ENCODE measurements at regions not wholly inside any gene's neighbourhood (a gene's known extent, or its start where the extent isn't known, plus 50 kb on each side); places are given as distances from the start of the nearest gene placed in this dataset.
A peak's percentile ranks its signal among the peaks of the same experiment; 100 is the strongest.

- no peaks in the 10 kb centered on the region for H3K4me1 ChIP-seq
- DNase-seq, result no peak
- TF ChIP-seq, protein P1, sequence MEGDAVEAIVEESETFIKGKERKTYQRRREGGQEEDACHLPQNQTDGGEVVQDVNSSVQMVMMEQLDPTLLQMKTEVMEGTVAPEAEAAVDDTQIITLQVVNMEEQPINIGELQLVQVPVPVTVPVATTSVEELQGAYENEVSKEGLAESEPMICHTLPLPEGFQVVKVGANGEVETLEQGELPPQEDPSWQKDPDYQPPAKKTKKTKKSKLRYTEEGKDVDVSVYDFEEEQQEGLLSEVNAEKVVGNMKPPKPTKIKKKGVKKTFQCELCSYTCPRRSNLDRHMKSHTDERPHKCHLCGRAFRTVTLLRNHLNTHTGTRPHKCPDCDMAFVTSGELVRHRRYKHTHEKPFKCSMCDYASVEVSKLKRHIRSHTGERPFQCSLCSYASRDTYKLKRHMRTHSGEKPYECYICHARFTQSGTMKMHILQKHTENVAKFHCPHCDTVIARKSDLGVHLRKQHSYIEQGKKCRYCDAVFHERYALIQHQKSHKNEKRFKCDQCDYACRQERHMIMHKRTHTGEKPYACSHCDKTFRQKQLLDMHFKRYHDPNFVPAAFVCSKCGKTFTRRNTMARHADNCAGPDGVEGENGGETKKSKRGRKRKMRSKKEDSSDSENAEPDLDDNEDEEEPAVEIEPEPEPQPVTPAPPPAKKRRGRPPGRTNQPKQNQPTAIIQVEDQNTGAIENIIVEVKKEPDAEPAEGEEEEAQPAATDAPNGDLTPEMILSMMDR (IDR thresholded peaks at IDR 0.05), result no peak
- TF ChIP-seq POLR2A (IDR thresholded peaks at IDR 0.05), result no peak
- no peaks in the 10 kb centered on the region for H3K9me3 ChIP-seq
- no peak overlapping the region for H3K4me3 ChIP-seq
- no peaks in the 10 kb centered on the region for H3K27me3 ChIP-seq
- H3K36me3 ChIP-seq, result no peaks in the 10 kb centered on the region
- H3K27ac ChIP-seq, result peak overlapping the region; percentile 70 to 73
- intact Hi-C loops (cut with DNase I; ENCODE audit: low total_unique reads), result no loop called here
Measured at GRCh38 chr5:82334085-82334692, 56.0 kb upstream of the RPS23 start.

GRCh38 chr5:82332886-82333615 is 54.9 kb upstream of the RPS23 start:
- H3K9me3 ChIP-seq, result no peaks in the 10 kb centered on the region
- no peak overlapping the region for H3K4me3 ChIP-seq
- H3K4me1 ChIP-seq, result no peaks in the 10 kb centered on the region
- H3K36me3 ChIP-seq, result no peaks in the 10 kb centered on the region
- intact Hi-C loops (cut with DNase I; ENCODE audit: low total_unique reads), result no loop called here
- TF ChIP-seq, protein P1 (IDR thresholded peaks at IDR 0.05), result no peak
- no peak for TF ChIP-seq POLR2A (IDR thresholded peaks at IDR 0.05)
- H3K27ac ChIP-seq, result peak overlapping the region; percentile 16 to 75
- no peak for DNase-seq
- H3K27me3 ChIP-seq, result no peaks in the 10 kb centered on the region

DNA sequence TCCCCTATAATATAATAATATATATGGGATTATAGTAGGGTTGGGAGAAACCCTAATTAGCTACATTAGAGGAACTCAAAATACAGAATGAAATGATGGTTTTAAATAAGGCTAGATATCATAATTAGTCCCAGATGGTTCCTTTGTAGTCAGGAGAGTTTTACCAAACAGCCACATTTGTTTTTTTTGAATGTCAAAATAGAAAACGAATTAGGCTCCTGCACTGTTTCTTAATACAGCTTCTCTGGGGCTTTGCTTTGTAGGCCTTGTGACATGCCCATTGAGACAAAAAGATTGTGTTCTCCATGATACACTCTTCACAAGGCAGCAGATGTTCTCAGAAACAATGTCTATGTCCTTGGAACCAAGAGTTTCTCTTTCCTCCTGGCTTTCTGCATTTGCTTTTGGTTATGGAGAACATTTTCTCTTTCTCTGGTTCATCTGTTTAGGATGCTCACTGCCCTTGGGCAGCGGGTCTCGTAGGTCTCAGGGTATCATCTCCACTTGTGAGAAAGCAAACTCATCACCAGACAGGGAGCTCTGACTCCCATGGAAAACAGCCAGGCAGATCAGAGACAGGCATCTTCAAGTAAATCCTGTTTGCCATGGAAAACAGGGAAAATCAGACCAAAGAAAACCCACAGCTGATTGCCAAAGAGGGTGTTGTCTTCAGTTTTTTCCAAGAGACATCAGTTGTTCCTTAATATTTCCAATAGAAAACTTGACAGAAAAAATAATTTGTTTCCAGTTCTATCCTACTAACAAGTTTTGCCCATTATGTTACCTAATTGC is 54.1 kb upstream of the RPS23 start:
- Histone ChIP-seq H3K36me3 (no peaks in the 10 kb centered on the region), H3K4me1 (no peaks in the 10 kb centered on the region), H3K9me3 (no peaks in the 10 kb centered on the region), H3K27me3 (no peaks in the 10 kb centered on the region), H3K27ac (peak overlapping the region; percentile 16 to 75), H3K4me3 (no peak overlapping the region)
- no peak for DNase-seq
- intact Hi-C loops (cut with DNase I; ENCODE audit: low total_unique reads), result no loop called here
- TF ChIP-seq, protein P1 (IDR thresholded peaks at IDR 0.05), result no peak
- TF ChIP-seq POLR2A (IDR thresholded peaks at IDR 0.05), result no peak

DNA sequence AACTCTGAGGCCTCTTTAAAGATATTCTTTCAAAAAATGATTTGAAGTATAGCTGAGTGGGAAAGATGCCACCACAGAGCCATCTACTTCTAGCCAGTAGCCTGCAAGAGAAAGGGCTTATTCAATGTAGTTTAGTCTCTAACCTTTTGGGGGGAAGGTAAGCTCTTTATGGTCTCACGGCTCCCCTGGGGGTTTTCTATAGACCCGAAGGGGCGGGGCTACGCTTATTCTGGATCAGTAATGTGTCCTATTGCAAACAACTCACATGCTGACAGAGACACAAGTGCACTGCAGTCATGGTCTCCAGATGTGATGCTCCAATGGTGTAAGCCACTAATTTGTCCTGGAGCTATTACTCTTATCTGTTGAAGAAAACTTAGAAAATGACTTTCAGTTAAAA is 53.4 kb upstream of the RPS23 start:
- TF ChIP-seq POLR2A (IDR thresholded peaks at IDR 0.05), result no peak
- TF ChIP-seq, protein P1 (IDR thresholded peaks at IDR 0.05), result no peak
- Histone ChIP-seq H3K9me3 (no peaks in the 10 kb centered on the region), H3K36me3 (no peaks in the 10 kb centered on the region), H3K27ac (peak overlapping the region in 1 of 2 donors; percentile 75), H3K4me3 (no peak overlapping the region), H3K4me1 (no peaks in the 10 kb centered on the region), H3K27me3 (no peaks in the 10 kb centered on the region)
- intact Hi-C loops (cut with DNase I; ENCODE audit: low total_unique reads), result no loop called here
- DNase-seq, result no peak

Measured in uterus (tissue), 3 donors.